ENCODE measurements at regions not wholly inside any gene's neighbourhood (a gene's known extent, or its start where the extent isn't known, plus 50 kb on each side); places are given as distances from the start of the nearest gene placed in this dataset.
A peak's percentile ranks its signal among the peaks of the same experiment; 100 is the strongest.

DNA sequence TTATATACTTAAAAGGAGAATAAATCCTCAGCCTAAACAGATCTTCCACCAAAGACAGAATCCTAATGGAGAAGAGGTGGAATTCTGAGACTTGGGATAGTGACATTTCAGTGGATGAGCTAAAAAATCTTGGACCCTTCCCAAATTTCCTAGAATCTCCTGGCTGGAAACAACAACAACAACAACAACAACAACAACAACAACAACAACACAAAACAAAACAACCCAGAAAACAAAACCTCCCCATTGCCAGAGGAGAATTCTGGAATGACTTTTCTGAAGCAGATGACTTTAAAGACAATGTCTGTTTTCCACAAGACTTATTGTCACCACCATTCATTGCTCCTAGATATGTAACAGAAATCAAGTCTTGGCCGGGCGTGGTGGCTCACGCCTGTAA, 322.1 kb downstream of the ARL4A start:
- DNase-seq (ENCODE audit: low read depth, low spot score): no peak
- H3K4me1 ChIP-seq (ENCODE audit: insufficient read depth, insufficient read length): no peaks in the 10 kb centered on the region
- no peaks in the 10 kb centered on the region for H3K36me3 ChIP-seq (ENCODE audit: insufficient read depth, insufficient read length, low read length)
- no peak overlapping the region for H3K4me3 ChIP-seq (ENCODE audit: insufficient read length, low read depth)
- H3K9me3 ChIP-seq (ENCODE audit: insufficient read depth, low read length): 0 out of 2 replicates have a peak, but pooled peaks cover 7% of the 10 kb centered on the region
- no peak overlapping the region for H3K9ac ChIP-seq (ENCODE audit: insufficient read length, low read depth)
- H3K27me3 ChIP-seq (ENCODE audit: insufficient read depth, insufficient read length): no peaks in the 10 kb centered on the region
- TF ChIP-seq YY1 (IDR thresholded peaks at IDR 0.05; ENCODE audit: insufficient read depth, insufficient read length): no peak
- TF ChIP-seq ZNF274 (IDR thresholded peaks at IDR 0.05; ENCODE audit: low read depth, low read length): no peak
- no peak for TF ChIP-seq SUZ12 (IDR thresholded peaks at IDR 0.05; ENCODE audit: extremely low read depth, insufficient read depth, insufficient read length)

- DNase-seq (ENCODE audit: low read depth, low spot score): no peak
- H3K36me3 ChIP-seq (ENCODE audit: insufficient read depth, insufficient read length, low read length): no peaks in the 10 kb centered on the region
- H3K4me3 ChIP-seq (ENCODE audit: insufficient read length, low read depth): no peak overlapping the region
- H3K4me1 ChIP-seq (ENCODE audit: insufficient read depth, insufficient read length): peaks cover 3% of the 10 kb centered on the region
- TF ChIP-seq ZNF274 (IDR thresholded peaks at IDR 0.05; ENCODE audit: low read depth, low read length) (no peak), YY1 (IDR thresholded peaks at IDR 0.05; ENCODE audit: insufficient read depth, insufficient read length) (no peak), SUZ12 (IDR thresholded peaks at IDR 0.05; ENCODE audit: extremely low read depth, insufficient read depth, insufficient read length) (no peak)
- H3K9ac ChIP-seq (ENCODE audit: insufficient read length, low read depth): no peak overlapping the region
- no peaks in the 10 kb centered on the region for H3K27me3 ChIP-seq (ENCODE audit: insufficient read depth, insufficient read length)
- H3K9me3 ChIP-seq (ENCODE audit: insufficient read depth, low read length): no peaks in the 10 kb centered on the region
Observed at GRCh38 chr7:13014011-13014410, 326.6 kb downstream of the ARL4A start.

DNA sequence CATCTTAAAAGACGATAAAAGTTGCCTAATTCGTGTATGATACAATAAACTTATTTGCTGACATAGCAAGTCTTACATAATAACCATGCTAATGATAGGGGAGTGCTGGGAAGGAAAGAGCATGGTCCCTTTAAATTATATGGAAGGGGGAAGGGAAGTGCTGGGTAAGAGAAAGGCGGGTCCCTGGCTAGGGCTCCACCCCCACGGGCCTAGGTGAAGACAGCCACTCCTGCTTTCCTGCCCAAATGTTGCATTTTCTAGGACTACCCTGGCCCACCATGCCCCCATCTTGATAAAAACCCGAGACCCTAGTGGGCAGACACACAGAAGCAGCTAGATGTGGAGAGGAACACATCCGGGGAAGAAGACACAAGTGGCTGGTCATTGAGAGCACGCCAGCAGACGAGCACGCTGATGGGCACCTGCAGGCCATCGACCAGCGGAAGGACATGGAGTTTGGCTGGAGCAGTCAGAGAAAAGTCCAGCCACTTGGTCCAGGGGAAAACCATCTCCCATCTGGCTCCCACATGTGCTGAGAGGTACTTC, 328.7 kb downstream of the ARL4A start:
- H3K4me3 ChIP-seq (ENCODE audit: insufficient read length, low read depth): no peak overlapping the region
- H3K4me1 ChIP-seq (ENCODE audit: insufficient read depth, insufficient read length): peaks cover 3% of the 10 kb centered on the region
- H3K9ac ChIP-seq (ENCODE audit: insufficient read length, low read depth): no peak overlapping the region

DNA sequence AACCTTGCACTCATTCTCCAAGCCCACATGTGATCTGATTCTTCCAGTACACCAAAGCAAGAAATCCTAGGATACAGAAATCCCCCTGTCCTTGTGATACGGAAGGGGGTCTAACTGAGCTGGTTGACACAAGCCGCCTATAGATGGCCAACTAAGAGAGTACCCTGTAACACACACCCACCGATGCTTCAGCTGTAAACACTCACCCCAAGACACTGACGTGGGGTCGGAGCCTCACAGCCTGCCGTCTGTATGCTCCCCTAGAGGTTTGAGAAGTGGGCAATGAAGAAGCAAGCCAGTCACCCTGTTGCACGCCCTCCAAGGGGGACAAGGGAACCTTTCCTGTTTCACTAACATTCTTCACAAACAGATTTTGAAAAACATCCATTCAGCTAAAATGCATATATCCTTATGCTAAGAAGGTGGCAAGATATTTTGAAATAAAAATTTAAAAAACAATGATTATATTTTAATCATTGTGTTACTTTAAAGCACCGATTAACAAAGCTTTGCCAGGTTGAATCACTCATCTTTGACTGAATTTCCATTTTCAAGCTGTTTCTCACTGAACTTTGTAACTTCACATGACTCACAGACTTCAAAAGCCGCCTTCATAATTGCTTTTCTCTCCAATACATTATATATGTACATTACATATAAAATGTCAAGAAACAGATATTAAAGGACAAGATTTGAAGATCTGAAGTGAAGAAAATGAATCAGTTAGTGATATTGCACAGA, 329.3 kb downstream of the ARL4A start:
- H3K9me3 ChIP-seq (ENCODE audit: insufficient read depth, low read length): no peaks in the 10 kb centered on the region
- H3K9ac ChIP-seq (ENCODE audit: insufficient read length, low read depth): no peak overlapping the region
- no peaks in the 10 kb centered on the region for H3K27me3 ChIP-seq (ENCODE audit: insufficient read depth, insufficient read length)
- peaks cover 3% of the 10 kb centered on the region for H3K4me1 ChIP-seq (ENCODE audit: insufficient read depth, insufficient read length)
- no peaks in the 10 kb centered on the region for H3K36me3 ChIP-seq (ENCODE audit: insufficient read depth, insufficient read length, low read length)
- TF ChIP-seq ZNF274 (IDR thresholded peaks at IDR 0.05; ENCODE audit: low read depth, low read length): no peak
- no peak for TF ChIP-seq SUZ12 (IDR thresholded peaks at IDR 0.05; ENCODE audit: extremely low read depth, insufficient read depth, insufficient read length)
- TF ChIP-seq YY1 (IDR thresholded peaks at IDR 0.05; ENCODE audit: insufficient read depth, insufficient read length): no peak
- no peak for DNase-seq (ENCODE audit: low read depth, low spot score)
- no peak overlapping the region for H3K4me3 ChIP-seq (ENCODE audit: insufficient read length, low read depth)

More for the DNA sequence above, 328.7 kb downstream of the ARL4A start:
- TF ChIP-seq SUZ12 (IDR thresholded peaks at IDR 0.05; ENCODE audit: extremely low read depth, insufficient read depth, insufficient read length) (no peak), YY1 (IDR thresholded peaks at IDR 0.05; ENCODE audit: insufficient read depth, insufficient read length) (no peak), ZNF274 (IDR thresholded peaks at IDR 0.05; ENCODE audit: low read depth, low read length) (no peak)
- H3K27me3 ChIP-seq (ENCODE audit: insufficient read depth, insufficient read length): no peaks in the 10 kb centered on the region
- H3K9me3 ChIP-seq (ENCODE audit: insufficient read depth, low read length): no peaks in the 10 kb centered on the region
- H3K36me3 ChIP-seq (ENCODE audit: insufficient read depth, insufficient read length, low read length): no peaks in the 10 kb centered on the region
- no peak for DNase-seq (ENCODE audit: low read depth, low spot score)

- H3K9ac ChIP-seq (ENCODE audit: insufficient read length, low read depth): no peak overlapping the region
- no peaks in the 10 kb centered on the region for H3K27me3 ChIP-seq (ENCODE audit: insufficient read depth, insufficient read length)
- peak; percentile 83 for DNase-seq (ENCODE audit: low read depth, low spot score)
- H3K4me1 ChIP-seq (ENCODE audit: insufficient read depth, insufficient read length): peaks cover 3% of the 10 kb centered on the region
- no peak overlapping the region for H3K4me3 ChIP-seq (ENCODE audit: insufficient read length, low read depth)
- no peaks in the 10 kb centered on the region for H3K9me3 ChIP-seq (ENCODE audit: insufficient read depth, low read length)
- no peaks in the 10 kb centered on the region for H3K36me3 ChIP-seq (ENCODE audit: insufficient read depth, insufficient read length, low read length)
- TF ChIP-seq YY1 (IDR thresholded peaks at IDR 0.05; ENCODE audit: insufficient read depth, insufficient read length): no peak
- no peak for TF ChIP-seq ZNF274 (IDR thresholded peaks at IDR 0.05; ENCODE audit: low read depth, low read length)
- no peak for TF ChIP-seq SUZ12 (IDR thresholded peaks at IDR 0.05; ENCODE audit: extremely low read depth, insufficient read depth, insufficient read length)
Observed at GRCh38 chr7:13017333-13017857, 330.0 kb downstream of the ARL4A start.

- Histone ChIP-seq H3K27me3 (ENCODE audit: insufficient read depth, insufficient read length) (no peaks in the 10 kb centered on the region), H3K4me1 (ENCODE audit: insufficient read depth, insufficient read length) (peaks cover 3% of the 10 kb centered on the region), H3K4me3 (ENCODE audit: insufficient read length, low read depth) (no peak overlapping the region), H3K36me3 (ENCODE audit: insufficient read depth, insufficient read length, low read length) (no peaks in the 10 kb centered on the region), H3K9ac (ENCODE audit: insufficient read length, low read depth) (no peak overlapping the region), H3K9me3 (ENCODE audit: insufficient read depth, low read length) (no peaks in the 10 kb centered on the region)
- no peak for DNase-seq (ENCODE audit: low read depth, low spot score)
- TF ChIP-seq ZNF274 (IDR thresholded peaks at IDR 0.05; ENCODE audit: low read depth, low read length): no peak
- TF ChIP-seq YY1 (IDR thresholded peaks at IDR 0.05; ENCODE audit: insufficient read depth, insufficient read length): no peak
- no peak for TF ChIP-seq SUZ12 (IDR thresholded peaks at IDR 0.05; ENCODE audit: extremely low read depth, insufficient read depth, insufficient read length)
Observed at GRCh38 chr7:13017881-13018280, 330.4 kb downstream of the ARL4A start.

- TF ChIP-seq ZNF274 (IDR thresholded peaks at IDR 0.05; ENCODE audit: low read depth, low read length): no peak
- no peak for TF ChIP-seq YY1 (IDR thresholded peaks at IDR 0.05; ENCODE audit: insufficient read depth, insufficient read length)
- TF ChIP-seq SUZ12 (IDR thresholded peaks at IDR 0.05; ENCODE audit: extremely low read depth, insufficient read depth, insufficient read length): no peak
- H3K36me3 ChIP-seq (ENCODE audit: insufficient read depth, insufficient read length, low read length): no peaks in the 10 kb centered on the region
- H3K27me3 ChIP-seq (ENCODE audit: insufficient read depth, insufficient read length): no peaks in the 10 kb centered on the region
- no peaks in the 10 kb centered on the region for H3K9me3 ChIP-seq (ENCODE audit: insufficient read depth, low read length)
- no peak overlapping the region for H3K9ac ChIP-seq (ENCODE audit: insufficient read length, low read depth)
- no peak for DNase-seq (ENCODE audit: low read depth, low spot score)
- peaks cover under 1% of the 10 kb centered on the region for H3K4me1 ChIP-seq (ENCODE audit: insufficient read depth, insufficient read length)
- H3K4me3 ChIP-seq (ENCODE audit: insufficient read length, low read depth): no peak overlapping the region
Observed at GRCh38 chr7:13021566-13022300, 334.3 kb downstream of the ARL4A start.
